ENCODE measurements at regions not wholly inside any gene's neighbourhood (a gene's known extent, or its start where the extent isn't known, plus 50 kb on each side); places are given as distances from the start of the nearest gene placed in this dataset.

DNA sequence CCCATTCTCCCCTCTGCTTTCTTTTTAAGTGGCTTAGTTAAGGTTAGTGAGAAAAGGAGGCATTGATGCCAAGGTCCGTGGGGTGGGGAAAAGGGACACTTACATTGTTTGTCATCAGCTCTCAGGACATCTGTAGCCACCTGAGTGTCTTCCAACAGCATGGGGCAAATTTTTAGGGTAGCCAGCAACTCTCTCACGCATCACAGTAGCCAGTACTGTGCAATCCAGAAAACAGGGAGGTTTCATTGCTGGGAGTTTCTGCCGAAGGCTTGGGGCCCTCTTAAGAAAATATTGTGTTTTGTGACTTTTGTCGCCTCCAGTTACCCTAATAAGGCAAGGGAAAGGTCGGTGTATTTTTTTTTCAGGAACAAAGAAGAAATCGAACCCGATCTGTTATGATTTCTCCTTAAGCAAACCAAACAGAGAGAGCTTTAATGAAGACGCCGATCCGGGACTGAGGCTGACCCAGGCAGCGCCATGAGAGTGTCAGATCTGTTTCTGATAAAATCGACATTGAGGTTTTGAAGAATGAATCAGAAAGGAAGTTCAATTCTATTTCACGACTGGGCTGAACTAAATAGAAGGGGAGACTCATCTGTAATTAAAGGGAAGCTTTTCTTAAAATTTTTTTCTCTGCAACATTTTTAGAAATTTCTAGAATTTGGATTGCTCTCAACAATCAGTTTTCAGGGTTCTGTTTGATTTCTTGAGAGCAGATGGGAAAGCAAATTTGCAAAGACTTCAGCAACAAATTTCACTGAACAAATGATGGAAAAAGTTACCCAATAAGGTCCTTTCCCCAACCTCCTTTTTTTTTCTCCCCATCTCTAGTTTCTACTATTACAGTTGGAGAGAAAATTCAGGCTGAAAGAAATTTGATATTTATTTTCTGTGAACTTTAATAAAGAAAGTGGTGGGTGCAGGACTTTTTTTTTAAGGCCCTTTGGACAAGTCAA, 144.7 kb upstream of the IRX3 start:
- TF ChIP-seq MYC (IDR thresholded peaks at IDR 0.05; ENCODE audit: low read depth, low read length) (no peak), POLR2A (IDR thresholded peaks at IDR 0.05; ENCODE audit: extremely low read depth, insufficient read length) (no peak)
